K562 (cell line): ENCODE measurements at regions not wholly inside any gene's neighbourhood (a gene's known extent, or its start where the extent isn't known, plus 50 kb on each side); places are given as distances from the start of the nearest gene placed in this dataset.

Source experiments
- ATAC-seq: fragments of 200-7000 bp; cut with Tn5 transposase; 3 replicates; pipeline ENCODE4 v1.9.1; 2020; ENCODE audit warnings: moderate library complexity
- BruUV-seq: library from RNA; stranded (reverse); fragments of 400-500 nt; replicated peaks from 2 replicates; lab custom pipeline; 2021; lab: Mats Ljungman, UMichigan
- CTCF ChIA-PET: fragments of 300-600 bp; formaldehyde crosslinking; extraction: SDS; loops from one replicate; lab custom pipeline; 2021; ENCODE audit warnings: low intra/inter-chr PET ratio; lab: Yijun Ruan, JAX
- POLR2A ChIA-PET: fragments of 300-600, 350-650 bp; sonication (Branson Sonifier 250); formaldehyde crosslinking; extraction: SDS; loops from one replicate; lab custom pipeline; 2021; ENCODE audit warnings: antibody characterized with exemption, inconsistent platforms; lab: Yijun Ruan, JAX
- DNase-seq, 4 experiments: peaks; one replicate each; pipeline versions ENCODE4 v3.0.0 to v3.0.0-alpha.2; 2011 to 2018; ENCODE audit warnings: low spot score in 3 of 4, mixed read lengths in 3 of 4; ENCODE audit errors: extremely low read depth in 1 of 4
- FAIRE-seq: peaks from 2 replicates; lab custom pipeline; 2011; peaks lifted over from hg19 to GRCh38; lab: Jason Lieb, UNC
- H2AFZ ChIP-seq: 2 replicates; pipeline ENCODE4 v1.6.0; 2011; ENCODE audit warnings: low read depth, low read length, control low read depth, inconsistent platforms
- H3K27ac ChIP-seq: fragments of 200-600 bp; 3 replicates; pipeline ENCODE4 v1.8.0; 2011; ENCODE audit warnings: low read depth, mild to moderate bottlenecking, control low read depth, inconsistent platforms, low read length, moderate library complexity, mixed read lengths; ENCODE audit errors: extremely low read depth
- H3K27me3 ChIP-seq, 2 experiments: fragments of 300-600 bp in 1 of 2; 2 replicates in 1 of 2; 3 replicates in 1 of 2; pipeline versions ENCODE4 v1.6.0 to v1.8.0; 2011; ENCODE audit warnings: inconsistent platforms in 2 of 2, low read length in 2 of 2, mild to moderate bottlenecking in 1 of 2, mixed read lengths in 1 of 2, moderate library complexity in 1 of 2; ENCODE audit not compliant: control insufficient read depth in 2 of 2, insufficient read depth in 2 of 2
- H3K36me3 ChIP-seq: fragments of 300-600 bp; 3 replicates; pipeline ENCODE4 v1.8.0; 2011; ENCODE audit warnings: mild to moderate bottlenecking, low read length, inconsistent platforms; ENCODE audit not compliant: control insufficient read depth, insufficient read depth
- H3K4me1 ChIP-seq, 2 experiments: fragments of 200-600 bp in 1 of 2; replicated peaks in 1 of 2; 2 replicates in 1 of 2; 3 replicates in 1 of 2; pipeline versions ENCODE4 v1.5.1 to v1.8.0; 2011; ENCODE audit warnings: inconsistent platforms in 2 of 2, low read length in 2 of 2, mild to moderate bottlenecking in 1 of 2, mixed read lengths in 1 of 2, moderate library complexity in 1 of 2; ENCODE audit not compliant: control insufficient read depth in 2 of 2, insufficient read depth in 2 of 2
- H3K4me2 ChIP-seq: 2 replicates; pipeline ENCODE4 v1.6.1; 2011; ENCODE audit warnings: low read length, control low read depth, inconsistent platforms, mixed read lengths; ENCODE audit not compliant: insufficient read depth
- H3K4me3 ChIP-seq: fragments of 200-600 bp; sonication (generic), shearing (Covaris generic); 2 replicates; pipeline ENCODE4 v1.5.1; 2016; ENCODE audit warnings: control low read depth, inconsistent platforms
- H3K79me2 ChIP-seq: fragments of 200-600 bp; 3 replicates; pipeline ENCODE4 v1.8.0; 2011; ENCODE audit warnings: low read length, inconsistent platforms; ENCODE audit not compliant: control insufficient read depth, insufficient read depth
- H3K9ac ChIP-seq, 2 experiments: 2 replicates each; pipeline versions ENCODE4 v1.6.0 to v1.6.1; 2011; ENCODE audit warnings: low read depth in 2 of 2, low read length in 2 of 2, control low read depth in 1 of 2, inconsistent platforms in 1 of 2, mild to moderate bottlenecking in 1 of 2, mixed read lengths in 1 of 2; ENCODE audit not compliant: insufficient read depth in 1 of 2
- H3K9me1 ChIP-seq: one replicate; pipeline ENCODE4 v1.6.0; 2011; ENCODE audit warnings: inconsistent platforms, mild to moderate bottlenecking, low read length, moderate library complexity; ENCODE audit not compliant: control insufficient read depth, insufficient read depth
- H3K9me3 ChIP-seq: replicated peaks from 2 replicates; pipeline ENCODE4 v1.5.1; 2011; ENCODE audit warnings: low read depth, low read length, inconsistent platforms; ENCODE audit not compliant: control insufficient read depth, insufficient read depth
- H4K20me1 ChIP-seq: replicated peaks from 2 replicates; pipeline ENCODE4 v1.6.1; 2011; ENCODE audit warnings: low read length, inconsistent platforms, mixed read lengths; ENCODE audit not compliant: control insufficient read depth, insufficient read depth
- BCOR ChIP-seq: fragments of 450-650 bp; IDR thresholded peaks from 2 replicates; pipeline ENCODE4 v1.6.1; 2016
- CREBBP ChIP-seq: IDR thresholded peaks from one replicate; pipeline ENCODE4 v1.6.1; 2012; ENCODE audit warnings: low read depth, mild to moderate bottlenecking, control low read depth, inconsistent platforms, low read length
- DPF2 ChIP-seq: fragments of 450-650 bp; IDR thresholded peaks from 2 replicates; pipeline ENCODE4 v1.6.1; 2016
- EP300 ChIP-seq: IDR thresholded peaks from 2 replicates; pipeline ENCODE4 v1.6.1; 2012; ENCODE audit warnings: low read length, improper control_type of control experiment
- EZH2 ChIP-seq: IDR thresholded peaks from 2 replicates; pipeline ENCODE4 v1.6.1; 2012; ENCODE audit warnings: low read depth, mild to moderate bottlenecking, inconsistent platforms, low read length, borderline replicate concordance
- FOXA3 ChIP-seq, 2 experiments: fragments of 450-650 bp in 1 of 2; sonication (generic) in 1 of 2; formaldehyde crosslinking; IDR thresholded peaks in 1 of 2; conservative IDR thresholded peaks in 1 of 2; 2 replicates each; pipeline versions ENCODE4 v1.4.0 to v1.8.0; 2020 to 2022; ENCODE audit warnings: mild to moderate bottlenecking in 2 of 2, missing genetic modification reagents in 1 of 2
- HSF4 ChIP-seq: fragments of 250-450 bp; sonication (Bioruptor Pico); IDR thresholded peaks from 2 replicates; pipeline ENCODE4 v2.1.2; 2022; ENCODE audit warnings: mild to moderate bottlenecking, moderate library complexity, borderline replicate concordance
- LEF1 ChIP-seq: fragments of 450-650 bp; IDR thresholded peaks from 2 replicates; pipeline ENCODE4 v1.6.1; 2016; ENCODE audit warnings: mild to moderate bottlenecking
- MAFG ChIP-seq: fragments of 450-650 bp; conservative IDR thresholded peaks from 2 replicates; pipeline ENCODE4 v1.6.1; 2016; ENCODE audit warnings: missing genetic modification characterization, missing compliant biosample characterization
- MAZ ChIP-seq, 2 experiments: fragments of 450-650 bp in 1 of 2; sonication (generic) in 1 of 2; formaldehyde crosslinking; IDR thresholded peaks in 1 of 2; conservative IDR thresholded peaks in 1 of 2; 2 replicates each; pipeline versions ENCODE4 v1.4.0 to v1.5.0; 2020; ENCODE audit warnings: mild to moderate bottlenecking in 1 of 2, missing genetic modification reagents in 1 of 2
- NCOA2 ChIP-seq, 2 experiments: fragments of 450-650 bp; IDR thresholded peaks; 2 replicates each; pipeline ENCODE4 v1.6.1; 2018; ENCODE audit warnings: mild to moderate bottlenecking in 2 of 2, moderate library complexity in 1 of 2; ENCODE audit not compliant: partially characterized antibody in 2 of 2
- POLR2A ChIP-seq: fragments of 450-650 bp; conservative IDR thresholded peaks from 2 replicates; pipeline ENCODE4 v1.6.1; 2016
- RFX5 ChIP-seq: IDR thresholded peaks from 2 replicates; pipeline ENCODE4 v1.6.1; 2011; ENCODE audit warnings: low read depth, mild to moderate bottlenecking, improper control_type of control experiment, low read length
- WHSC1 ChIP-seq: IDR thresholded peaks from one replicate; pipeline ENCODE4 v1.6.1; 2012; ENCODE audit warnings: low read length, control low read depth, inconsistent platforms
- ZBTB8A ChIP-seq: fragments of 450-650 bp; IDR thresholded peaks from 2 replicates; pipeline ENCODE4 v1.6.1; 2018; ENCODE audit warnings: mild to moderate bottlenecking, moderate library complexity; ENCODE audit not compliant: partially characterized antibody
- ZEB2 ChIP-seq: fragments of 450-650 bp; IDR thresholded peaks from 2 replicates; pipeline ENCODE4 v1.6.1; 2016
- ZNF282 ChIP-seq: sonication (generic); formaldehyde crosslinking; IDR thresholded peaks from 2 replicates; pipeline ENCODE4 v1.8.1; 2023; ENCODE audit warnings: missing genetic modification reagents
- WGBS: fragments of 100-300 bp; shearing (Covaris generic); methylation state at CpG from one replicate; pipeline ENCODE4 v1.1.6; 2016; ENCODE audit warnings: low coverage, mixed read lengths; ENCODE audit not compliant: insufficient coverage; ENCODE audit errors: missing lambda C conversion rate; 5-methylcytosine and 5-hydroxymethylcytosine counted together
- in situ Hi-C: fragments of 300-500 bp; cut with MboI; formaldehyde crosslinking; loops from 4 replicates; pipeline ENCODE4 v1.15.0; 2018; ENCODE audit warnings: inconsistent platforms, mixed read lengths
- intact Hi-C: fragments of 100-400 bp; cut with micrococcal nuclease; formaldehyde crosslinking; loops from 2 replicates; pipeline ENCODE4 v1.14.2; 2022
- TF ChIP-seq, protein P1 (sequence below): fragments of 450-650 bp; IDR thresholded peaks from one replicate; pipeline ENCODE4 v1.6.1; 2018; ENCODE audit warnings: mild to moderate bottlenecking, moderate library complexity; ENCODE audit not compliant: partially characterized antibody

DNA sequence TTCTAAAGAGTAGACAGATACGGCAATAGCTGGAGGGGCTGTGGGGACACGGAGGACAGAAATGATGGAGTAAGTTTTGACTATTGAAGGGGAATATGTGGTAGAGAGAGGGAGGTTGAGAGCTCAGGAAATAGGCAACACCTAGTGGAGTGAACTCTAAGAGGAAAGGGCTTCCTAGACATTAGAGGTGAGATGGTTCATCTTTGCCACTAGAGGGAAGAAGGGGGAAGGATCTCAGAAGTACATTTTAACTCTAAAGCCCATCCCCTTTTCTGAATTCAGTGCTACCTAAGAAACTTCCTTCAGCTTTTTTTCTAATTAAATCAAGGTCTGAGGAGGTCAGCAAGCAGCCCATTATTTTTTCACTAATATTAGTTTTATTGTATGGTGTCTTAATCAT is 689.4 kb upstream of the MAP3K7 start:
- Histone ChIP-seq H3K27ac (no peak overlapping the region), H3K27me3 (no peaks in the 10 kb centered on the region)

More for the DNA sequence above, 689.4 kb upstream of the MAP3K7 start:
- no peaks in the 10 kb centered on the region for H3K9me1 ChIP-seq
- BruUV-seq = no TSS peak
- H3K4me3 ChIP-seq = no peak overlapping the region
- peak in 1 of 4 experiments; percentile 1 for DNase-seq
- no peaks in the 10 kb centered on the region; the same call in 1 of the 2 replicates for H3K9me3 ChIP-seq
- H3K36me3 ChIP-seq = no peaks in the 10 kb centered on the region
- FAIRE-seq = no peak
- no peak overlapping the region for H2AFZ ChIP-seq
- WGBS = 0% methylated on average over 2 of the region's 2 CpGs
- no peaks in the 10 kb centered on the region for H3K4me1 ChIP-seq
- H3K4me2 ChIP-seq = no peak overlapping the region
- POLR2A ChIA-PET = no interaction called here
- no peak for ATAC-seq
- TF ChIP-seq POLR2A (no peak), WHSC1 (no peak), DPF2 (no peak), ZEB2 (no peak), FOXA3 (CRISPR knock-in tag; conservative IDR thresholded peaks at IDR 0.05 in 1 of 2, IDR thresholded peaks at IDR 0.05 in 1 of 2) (no peak), MAZ (CRISPR knock-in tag; conservative IDR thresholded peaks at IDR 0.05 in 1 of 2, IDR thresholded peaks at IDR 0.05 in 1 of 2) (no peak), NCOA2 (IDR thresholded peaks at IDR 0.05; ENCODE audit: partially characterized antibody in 2 of 2) (no peak), ZBTB8A (no peak), BCOR (no peak), LEF1 (no peak), MAFG (tag) (no peak), HSF4 (CRISPR knock-in tag) (no peak), EP300 (no peak), CREBBP (no peak), EZH2 (no peak), ZNF282 (no peak), RFX5 (no peak)
- TF ChIP-seq, protein P1, sequence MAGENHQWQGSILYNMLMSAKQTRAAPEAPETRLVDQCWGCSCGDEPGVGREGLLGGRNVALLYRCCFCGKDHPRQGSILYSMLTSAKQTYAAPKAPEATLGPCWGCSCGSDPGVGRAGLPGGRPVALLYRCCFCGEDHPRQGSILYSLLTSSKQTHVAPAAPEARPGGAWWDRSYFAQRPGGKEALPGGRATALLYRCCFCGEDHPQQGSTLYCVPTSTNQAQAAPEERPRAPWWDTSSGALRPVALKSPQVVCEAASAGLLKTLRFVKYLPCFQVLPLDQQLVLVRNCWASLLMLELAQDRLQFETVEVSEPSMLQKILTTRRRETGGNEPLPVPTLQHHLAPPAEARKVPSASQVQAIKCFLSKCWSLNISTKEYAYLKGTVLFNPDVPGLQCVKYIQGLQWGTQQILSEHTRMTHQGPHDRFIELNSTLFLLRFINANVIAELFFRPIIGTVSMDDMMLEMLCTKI = no peak
- CTCF ChIA-PET = no interaction called here
- intact Hi-C loops = no loop called here
- in situ Hi-C loops = no loop called here
- no peak overlapping the region for H3K9ac ChIP-seq
- no peaks in the 10 kb centered on the region for H4K20me1 ChIP-seq
- no peaks in the 10 kb centered on the region for H3K79me2 ChIP-seq
